OCI-LY3 (cell line): ENCODE measurements at regions not wholly inside any gene's neighbourhood (a gene's known extent, or its start where the extent isn't known, plus 50 kb on each side); places are given as distances from the start of the nearest gene placed in this dataset.

Experiments used
- H2AFZ ChIP-seq: fragments of 200-600, 300-600 bp; shearing (Covaris generic); 2 replicates; pipeline ENCODE4 v1.6.0; 2014; ENCODE audit warnings: antibody characterized with exemption, low read depth, low read length
- H3K27ac ChIP-seq: fragments of 200-600, 300-600 bp; sonication (generic); 2 replicates; pipeline ENCODE4 v1.5.1; 2014; ENCODE audit warnings: mild to moderate bottlenecking, low read length, moderate library complexity, mixed read lengths
- H3K27me3 ChIP-seq: fragments of 200-600, 300-600 bp; sonication (generic); 2 replicates; pipeline ENCODE4 v1.6.1; 2014; ENCODE audit warnings: low read depth, low read length, mixed read lengths
- H3K36me3 ChIP-seq: fragments of 200-600, 300-600 bp; sonication (generic); replicated peaks from 2 replicates; pipeline ENCODE3; 2014; ENCODE audit warnings: low read depth, low read length, mixed read lengths
- H3K4me1 ChIP-seq: fragments of 300-600, 200-600 bp; sonication (generic); 2 replicates; pipeline ENCODE4 v1.6.1; 2014; ENCODE audit warnings: low read length, mixed read lengths
- H3K4me2 ChIP-seq: fragments of 200-600, 300-600 bp; sonication (generic); 2 replicates; pipeline ENCODE4 v1.6.1; 2014; ENCODE audit warnings: low read length, mixed read lengths
- H3K4me3 ChIP-seq: fragments of 300-600, 200-600 bp; sonication (generic); 2 replicates; pipeline ENCODE4 v1.5.1; 2014; ENCODE audit warnings: antibody characterized with exemption, mild to moderate bottlenecking, low read length, moderate library complexity
- H3K79me2 ChIP-seq: fragments of 300-600, 200-600 bp; shearing (Covaris generic); 2 replicates; pipeline ENCODE4 v1.6.1; 2014; ENCODE audit warnings: mild to moderate bottlenecking, low read length, mixed read lengths
- H3K9ac ChIP-seq: fragments of 300-600, 200-600 bp; shearing (Covaris generic); 2 replicates; pipeline ENCODE4 v1.6.0; 2014; ENCODE audit warnings: mild to moderate bottlenecking, low read length, moderate library complexity
- H3K9me3 ChIP-seq: fragments of 200-600, 300-600 bp; shearing (Covaris generic); 2 replicates; pipeline ENCODE4 v1.6.1; 2014; ENCODE audit warnings: low read length, mixed read lengths; ENCODE audit not compliant: insufficient read depth
- H4K20me1 ChIP-seq: fragments of 200-600, 300-600 bp; sonication (generic); 2 replicates; pipeline ENCODE4 v1.6.1; 2016; ENCODE audit warnings: low read length, mixed read lengths; ENCODE audit not compliant: insufficient read depth
- CTCF ChIP-seq: fragments of 200-600, 300-600 bp; sonication (generic); IDR thresholded peaks from 2 replicates; pipeline ENCODE4 v1.5.1; 2014; ENCODE audit warnings: antibody characterized with exemption, low read length, low read depth
- EZH2phosphoT487 ChIP-seq: fragments of 200-600 bp; shearing (Covaris generic); IDR thresholded peaks from 2 replicates; pipeline ENCODE4 v1.6.1; 2018; ENCODE audit warnings: antibody characterized with exemption, mixed run types, low read depth

GRCh38 chr6:43937236-43938177, 167.5 kb downstream of the VEGFA start:
- H3K4me3 ChIP-seq: no peak overlapping the region
- TF ChIP-seq CTCF: no peak
- TF ChIP-seq EZH2phosphoT487: no peak
- no peaks in the 10 kb centered on the region for H3K79me2 ChIP-seq
- no peak overlapping the region for H3K9ac ChIP-seq
- no peaks in the 10 kb centered on the region for H3K27me3 ChIP-seq
- H3K27ac ChIP-seq: no peak overlapping the region
- H4K20me1 ChIP-seq: no peaks in the 10 kb centered on the region
- no peak overlapping the region for H2AFZ ChIP-seq
- no peaks in the 10 kb centered on the region for H3K9me3 ChIP-seq
- no peaks in the 10 kb centered on the region for H3K36me3 ChIP-seq
- H3K4me1 ChIP-seq: no peaks in the 10 kb centered on the region
- H3K4me2 ChIP-seq: no peak overlapping the region

GRCh38 chr6:43936476-43936875, 166.5 kb downstream of the VEGFA start:
- Histone ChIP-seq H3K4me1 (no peaks in the 10 kb centered on the region), H3K27me3 (no peaks in the 10 kb centered on the region), H2AFZ (no peak overlapping the region), H3K9me3 (no peaks in the 10 kb centered on the region), H3K9ac (no peak overlapping the region), H3K4me2 (no peak overlapping the region), H3K27ac (no peak overlapping the region), H3K36me3 (no peaks in the 10 kb centered on the region), H4K20me1 (no peaks in the 10 kb centered on the region), H3K79me2 (no peaks in the 10 kb centered on the region), H3K4me3 (no peak overlapping the region)
- no peak for TF ChIP-seq EZH2phosphoT487
- TF ChIP-seq CTCF: no peak

- H3K79me2 ChIP-seq: no peaks in the 10 kb centered on the region
- H3K36me3 ChIP-seq: no peaks in the 10 kb centered on the region
- no peak overlapping the region for H2AFZ ChIP-seq
- no peak overlapping the region for H3K4me3 ChIP-seq
- H3K9ac ChIP-seq: no peak overlapping the region
- no peak overlapping the region for H3K4me2 ChIP-seq
- no peaks in the 10 kb centered on the region for H3K27me3 ChIP-seq
- H3K4me1 ChIP-seq: no peaks in the 10 kb centered on the region
- no peaks in the 10 kb centered on the region for H3K9me3 ChIP-seq
- TF ChIP-seq CTCF (no peak), EZH2phosphoT487 (no peak)
- H3K27ac ChIP-seq: no peak overlapping the region
- H4K20me1 ChIP-seq: no peaks in the 10 kb centered on the region
These were observed 166.0 kb downstream of the VEGFA start for GRCh38 chr6:43935921-43936439.

GRCh38 chr6:43934803-43935602, 165.0 kb downstream of the VEGFA start:
- no peaks in the 10 kb centered on the region for H4K20me1 ChIP-seq
- no peak overlapping the region for H3K9ac ChIP-seq
- H3K9me3 ChIP-seq: no peaks in the 10 kb centered on the region
- no peak overlapping the region for H3K4me2 ChIP-seq
- no peak overlapping the region for H3K4me3 ChIP-seq
- TF ChIP-seq EZH2phosphoT487 (no peak), CTCF (no peak)
- no peaks in the 10 kb centered on the region for H3K36me3 ChIP-seq
- H3K27ac ChIP-seq: no peak overlapping the region
- no peak overlapping the region for H2AFZ ChIP-seq
- H3K4me1 ChIP-seq: no peaks in the 10 kb centered on the region
- H3K79me2 ChIP-seq: no peaks in the 10 kb centered on the region
- no peaks in the 10 kb centered on the region for H3K27me3 ChIP-seq
